Ascending aorta (tissue), 2 donors: ENCODE measurements at regions not wholly inside any gene's neighbourhood (a gene's known extent, or its start where the extent isn't known, plus 50 kb on each side); places are given as distances from the start of the nearest gene placed in this dataset.

Experiments
- DNase-seq, 2 donors: peaks; one replicate each; pipeline ENCODE4 v3.0.0-alpha.2; 2019; ENCODE audit warnings: low spot score in 2 of 2
- H3K27ac ChIP-seq, 2 donors: fragments of 200-600 bp; sonication (generic); one replicate each; pipeline ENCODE4 v1.5.1; 2016 to 2017; ENCODE audit warnings: mild to moderate bottlenecking in 1 of 2
- H3K27me3 ChIP-seq: fragments of 200-600 bp; sonication (generic); one replicate; pipeline ENCODE4 v1.5.1; 2017
- H3K36me3 ChIP-seq, 2 donors: fragments of 200-600 bp; sonication (generic); one replicate each; pipeline ENCODE4 v1.5.1; 2016
- H3K4me1 ChIP-seq, 2 donors: fragments of 200-600 bp; sonication (generic); one replicate each; pipeline ENCODE4 v1.5.1; 2016 to 2017; ENCODE audit warnings: mild to moderate bottlenecking in 1 of 2
- H3K4me3 ChIP-seq, 2 donors: fragments of 200-600 bp; sonication (generic); one replicate each; pipeline ENCODE4 v1.5.1; 2016 to 2017; ENCODE audit warnings: mild to moderate bottlenecking in 1 of 2
- H3K9me3 ChIP-seq, 2 donors: fragments of 200-600 bp; sonication (generic); one replicate each; pipeline ENCODE4 v1.5.1; 2016
- intact Hi-C: fragments of 100-400 bp; cut with DNase I; formaldehyde crosslinking; loops from one replicate; pipeline ENCODE4 v1.15.1; 2023
- TF ChIP-seq, protein P1 (sequence below), 3 experiments: fragments of 200-600 bp in 2 of 3; fragments of 450-650 bp in 1 of 3; sonication (generic) in 2 of 3; IDR thresholded peaks; one replicate each; pipeline ENCODE4 v1.5.1; 2016 to 2019; ENCODE audit warnings: antibody characterized with exemption in 3 of 3, mild to moderate bottlenecking in 1 of 3, moderate library complexity in 1 of 3

GRCh38 chrX:16488959-16489358 lies 161.0 kb upstream of the S100G start:
- Histone ChIP-seq H3K4me1 (no peaks in the 10 kb centered on the region), H3K27me3 (no peaks in the 10 kb centered on the region), H3K4me3 (no peak overlapping the region), H3K36me3 (no peaks in the 10 kb centered on the region), H3K9me3 (no peaks in the 10 kb centered on the region), H3K27ac (no peak overlapping the region)
- TF ChIP-seq, protein P1, sequence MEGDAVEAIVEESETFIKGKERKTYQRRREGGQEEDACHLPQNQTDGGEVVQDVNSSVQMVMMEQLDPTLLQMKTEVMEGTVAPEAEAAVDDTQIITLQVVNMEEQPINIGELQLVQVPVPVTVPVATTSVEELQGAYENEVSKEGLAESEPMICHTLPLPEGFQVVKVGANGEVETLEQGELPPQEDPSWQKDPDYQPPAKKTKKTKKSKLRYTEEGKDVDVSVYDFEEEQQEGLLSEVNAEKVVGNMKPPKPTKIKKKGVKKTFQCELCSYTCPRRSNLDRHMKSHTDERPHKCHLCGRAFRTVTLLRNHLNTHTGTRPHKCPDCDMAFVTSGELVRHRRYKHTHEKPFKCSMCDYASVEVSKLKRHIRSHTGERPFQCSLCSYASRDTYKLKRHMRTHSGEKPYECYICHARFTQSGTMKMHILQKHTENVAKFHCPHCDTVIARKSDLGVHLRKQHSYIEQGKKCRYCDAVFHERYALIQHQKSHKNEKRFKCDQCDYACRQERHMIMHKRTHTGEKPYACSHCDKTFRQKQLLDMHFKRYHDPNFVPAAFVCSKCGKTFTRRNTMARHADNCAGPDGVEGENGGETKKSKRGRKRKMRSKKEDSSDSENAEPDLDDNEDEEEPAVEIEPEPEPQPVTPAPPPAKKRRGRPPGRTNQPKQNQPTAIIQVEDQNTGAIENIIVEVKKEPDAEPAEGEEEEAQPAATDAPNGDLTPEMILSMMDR (IDR thresholded peaks at IDR 0.05): no peak
- DNase-seq: no peak
- intact Hi-C loops: no loop called here

DNA sequence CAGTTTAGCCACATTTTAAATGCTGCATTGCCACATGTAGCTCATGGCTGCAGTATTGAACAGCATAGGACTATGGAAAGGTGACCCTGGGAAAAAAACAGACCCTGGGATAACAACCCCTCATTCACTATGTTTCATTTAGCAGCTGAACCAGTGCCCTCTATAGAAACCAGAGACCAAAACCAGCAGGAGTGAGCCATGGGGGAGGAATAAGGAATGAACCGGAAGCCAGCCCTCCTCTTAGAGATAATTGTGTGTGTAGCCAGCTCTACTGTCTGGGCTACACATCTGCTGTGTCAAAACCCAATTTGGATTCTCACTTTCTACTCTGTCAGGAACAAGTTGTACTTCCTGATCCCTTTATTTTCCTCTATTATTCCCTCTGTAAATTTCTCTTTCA lies 158.5 kb upstream of the S100G start:
- DNase-seq: no peak
- Histone ChIP-seq H3K27me3 (no peaks in the 10 kb centered on the region), H3K36me3 (no peaks in the 10 kb centered on the region), H3K9me3 (no peaks in the 10 kb centered on the region), H3K4me1 (no peaks in the 10 kb centered on the region), H3K4me3 (no peak overlapping the region), H3K27ac (no peak overlapping the region)
- TF ChIP-seq, protein P1 (IDR thresholded peaks at IDR 0.05): no peak
- intact Hi-C loops: no loop called here

- no peaks in the 10 kb centered on the region for H3K9me3 ChIP-seq
- H3K27ac ChIP-seq: no peak overlapping the region
- intact Hi-C loops: no loop called here
Observed at GRCh38 chrX:16496175-16496574, 153.8 kb upstream of the S100G start.

DNA sequence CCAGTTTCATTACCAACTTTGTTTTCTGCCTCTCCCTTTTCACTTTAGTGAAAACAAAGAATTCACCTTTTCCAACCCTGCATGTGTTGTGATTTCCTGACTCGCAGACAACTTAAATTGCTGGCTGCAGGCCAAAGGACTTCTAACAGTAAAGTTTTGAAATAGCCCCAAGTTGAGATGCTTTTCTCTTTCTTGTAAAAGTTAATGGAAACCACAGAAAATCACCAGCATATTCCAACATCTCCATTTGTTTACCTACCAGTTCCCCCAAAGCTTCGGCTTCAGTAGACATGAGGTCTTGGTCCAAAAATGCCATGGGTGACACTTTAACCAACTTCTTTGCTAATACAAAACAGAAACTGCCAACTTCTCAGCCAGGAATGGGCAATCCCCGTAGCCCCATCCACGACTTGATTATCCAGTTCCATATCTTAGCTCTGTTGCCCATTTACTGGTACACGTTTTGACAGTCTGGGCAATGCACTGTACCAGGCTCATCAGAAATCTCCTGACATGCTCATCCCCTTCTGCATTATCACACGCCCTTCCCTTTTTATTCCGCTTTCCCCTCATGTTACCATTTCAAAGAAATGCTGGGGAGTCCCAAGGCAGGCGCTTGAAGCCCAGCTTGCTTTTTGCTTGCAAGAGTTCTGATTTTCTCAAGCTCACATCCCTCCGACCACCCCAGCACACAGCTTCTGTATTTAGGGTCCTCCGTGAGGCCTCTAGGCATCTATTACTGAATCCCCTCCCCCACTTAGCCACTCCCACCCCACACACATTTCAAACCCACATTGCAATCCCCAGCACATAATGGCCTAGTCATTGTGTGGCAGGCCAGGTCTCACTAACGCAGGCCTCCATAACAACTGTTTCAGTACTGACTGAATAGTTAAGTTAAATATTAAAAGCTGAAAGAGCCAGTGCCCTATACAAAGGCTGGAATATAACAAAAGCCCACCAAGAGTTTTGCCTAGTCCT lies 137.9 kb upstream of the S100G start:
- Histone ChIP-seq H3K36me3 (no peaks in the 10 kb centered on the region), H3K4me1 (no peaks in the 10 kb centered on the region), H3K27ac (no peak overlapping the region), H3K27me3 (no peaks in the 10 kb centered on the region), H3K9me3 (no peaks in the 10 kb centered on the region), H3K4me3 (no peak overlapping the region)
- no peak for DNase-seq
- TF ChIP-seq, protein P1 (IDR thresholded peaks at IDR 0.05): no peak
- intact Hi-C loops: no loop called here

More at GRCh38 chrX:16496175-16496574, 153.8 kb upstream of the S100G start:
- Histone ChIP-seq H3K4me1 (no peaks in the 10 kb centered on the region), H3K36me3 (no peaks in the 10 kb centered on the region), H3K27me3 (no peaks in the 10 kb centered on the region), H3K4me3 (no peak overlapping the region)
- no peak for DNase-seq
- TF ChIP-seq, protein P1 (IDR thresholded peaks at IDR 0.05): no peak

- H3K4me1 ChIP-seq: no peaks in the 10 kb centered on the region
- intact Hi-C loops: no loop called here
- H3K4me3 ChIP-seq: no peak overlapping the region
- no peaks in the 10 kb centered on the region for H3K27me3 ChIP-seq
- no peak overlapping the region for H3K27ac ChIP-seq
- H3K9me3 ChIP-seq: no peaks in the 10 kb centered on the region
- TF ChIP-seq, protein P1 (IDR thresholded peaks at IDR 0.05): no peak
- no peaks in the 10 kb centered on the region for H3K36me3 ChIP-seq
- no peak for DNase-seq
Observed at GRCh38 chrX:16516232-16516876, 133.6 kb upstream of the S100G start.
